ENCODE measurements at regions not wholly inside any gene's neighbourhood (a gene's known extent, or its start where the extent isn't known, plus 50 kb on each side); places are given as distances from the start of the nearest gene placed in this dataset.

GRCh38 chr4:27176881-27177280, 316.2 kb downstream of the STIM2 start:
- Mint-ChIP-seq H3K9me3 (peaks cover 0 to 3% (median 0%) of the 10 kb centered on the region in 5 donors), H3K27me3 (peaks cover 0 to 1% of the 10 kb centered on the region in 2 donors), H3K4me1 (no peaks in the 10 kb centered on the region), H3K4me3 (no peak overlapping the region), H3K36me3 (peaks cover 0 to 1% (median 0%) of the 10 kb centered on the region in 3 donors), H3K27ac (no peak overlapping the region)
- Histone ChIP-seq H3K9me3 (ENCODE audit: low read length) (no peaks in the 10 kb centered on the region), H3K4me1 (ENCODE audit: insufficient read depth, low read length) (no peaks in the 10 kb centered on the region), H3K27ac (ENCODE audit: low read depth, low read length) (no peak overlapping the region), H3K27me3 (ENCODE audit: insufficient read depth, low read length, poor library complexity, severe bottlenecking) (no peaks in the 10 kb centered on the region), H3K36me3 (ENCODE audit: insufficient read depth, low read length) (no peaks in the 10 kb centered on the region), H3K4me3 (ENCODE audit: low read length) (no peak overlapping the region)
- ChIA-PET POLR2A (no interaction called here), CTCF (no interaction called here)
- DNase-seq = no peak

- Mint-ChIP-seq H3K4me3 (no peak overlapping the region), H3K9me3 (peaks cover 0 to 3% (median 2%) of the 10 kb centered on the region in 5 donors), H3K27ac (no peak overlapping the region), H3K27me3 (peaks cover 0 to 1% of the 10 kb centered on the region in 2 donors), H3K36me3 (peaks cover 0 to 1% (median 0%) of the 10 kb centered on the region in 3 donors), H3K4me1 (no peaks in the 10 kb centered on the region)
- no peak for DNase-seq
- H3K4me3 ChIP-seq (ENCODE audit: low read length) = no peak overlapping the region
- no peaks in the 10 kb centered on the region for H3K4me1 ChIP-seq (ENCODE audit: insufficient read depth, low read length)
- CTCF ChIA-PET = no interaction called here
- H3K9me3 ChIP-seq (ENCODE audit: low read length) = no peaks in the 10 kb centered on the region
- no peak overlapping the region for H3K27ac ChIP-seq (ENCODE audit: low read depth, low read length)
- no peaks in the 10 kb centered on the region for H3K36me3 ChIP-seq (ENCODE audit: insufficient read depth, low read length)
- H3K27me3 ChIP-seq (ENCODE audit: insufficient read depth, low read length, poor library complexity, severe bottlenecking) = no peaks in the 10 kb centered on the region
- POLR2A ChIA-PET = no interaction called here
Observed at GRCh38 chr4:27178061-27178460, 317.4 kb downstream of the STIM2 start.

GRCh38 chr4:27181693-27182092, 321.1 kb downstream of the STIM2 start:
- Mint-ChIP-seq H3K9me3 (peaks cover 0 to 5% (median 0%) of the 10 kb centered on the region in 5 donors), H3K27me3 (peaks cover 0 to 1% of the 10 kb centered on the region in 2 donors), H3K4me1 (no peaks in the 10 kb centered on the region), H3K4me3 (no peak overlapping the region), H3K27ac (no peak overlapping the region), H3K36me3 (no peaks in the 10 kb centered on the region)
- Histone ChIP-seq H3K36me3 (ENCODE audit: insufficient read depth, low read length) (no peaks in the 10 kb centered on the region), H3K9me3 (ENCODE audit: low read length) (no peaks in the 10 kb centered on the region), H3K4me1 (ENCODE audit: insufficient read depth, low read length) (no peaks in the 10 kb centered on the region), H3K27ac (ENCODE audit: low read depth, low read length) (no peak overlapping the region), H3K27me3 (ENCODE audit: insufficient read depth, low read length, poor library complexity, severe bottlenecking) (no peaks in the 10 kb centered on the region), H3K4me3 (ENCODE audit: low read length) (no peak overlapping the region)
- POLR2A ChIA-PET = no interaction called here
- DNase-seq = no peak
- CTCF ChIA-PET = no interaction called here

- Histone ChIP-seq H3K4me1 (ENCODE audit: insufficient read depth, low read length) (no peaks in the 10 kb centered on the region), H3K27ac (ENCODE audit: low read depth, low read length) (no peak overlapping the region), H3K9me3 (ENCODE audit: low read length) (no peaks in the 10 kb centered on the region), H3K27me3 (ENCODE audit: insufficient read depth, low read length, poor library complexity, severe bottlenecking) (no peaks in the 10 kb centered on the region), H3K36me3 (ENCODE audit: insufficient read depth, low read length) (no peaks in the 10 kb centered on the region), H3K4me3 (ENCODE audit: low read length) (no peak overlapping the region)
- CTCF ChIA-PET = no interaction called here
- Mint-ChIP-seq H3K4me1 (no peaks in the 10 kb centered on the region), H3K36me3 (no peaks in the 10 kb centered on the region), H3K27me3 (peaks cover 0 to under 1% of the 10 kb centered on the region in 2 donors), H3K9me3 (peaks cover 0 to 5% (median 0%) of the 10 kb centered on the region in 5 donors), H3K4me3 (no peak overlapping the region), H3K27ac (no peak overlapping the region)
- no peak for DNase-seq
- POLR2A ChIA-PET = no interaction called here
Observed at GRCh38 chr4:27182211-27182610, 321.6 kb downstream of the STIM2 start.

- Histone ChIP-seq H3K9me3 (ENCODE audit: low read length) (no peaks in the 10 kb centered on the region), H3K36me3 (ENCODE audit: insufficient read depth, low read length) (no peaks in the 10 kb centered on the region), H3K4me3 (ENCODE audit: low read length) (no peak overlapping the region), H3K27me3 (ENCODE audit: insufficient read depth, low read length, poor library complexity, severe bottlenecking) (no peaks in the 10 kb centered on the region), H3K27ac (ENCODE audit: low read depth, low read length) (no peak overlapping the region), H3K4me1 (ENCODE audit: insufficient read depth, low read length) (no peaks in the 10 kb centered on the region)
- H3K27ac Mint-ChIP-seq = no peak overlapping the region
- H3K9me3 Mint-ChIP-seq = peaks cover 0 to 5% (median 0%) of the 10 kb centered on the region in 5 donors
- ChIA-PET CTCF (no interaction called here), POLR2A (no interaction called here)
- no peak for DNase-seq
- H3K4me3 Mint-ChIP-seq = no peak overlapping the region
- H3K27me3 Mint-ChIP-seq = peaks cover 0 to 5% of the 10 kb centered on the region in 2 donors
- no peaks in the 10 kb centered on the region for H3K36me3 Mint-ChIP-seq
- no peaks in the 10 kb centered on the region for H3K4me1 Mint-ChIP-seq
Observed at GRCh38 chr4:27184508-27185155, 324.0 kb downstream of the STIM2 start.

GRCh38 chr4:27186710-27187109, 326.1 kb downstream of the STIM2 start:
- Histone ChIP-seq H3K27me3 (ENCODE audit: insufficient read depth, low read length, poor library complexity, severe bottlenecking) (no peaks in the 10 kb centered on the region), H3K36me3 (ENCODE audit: insufficient read depth, low read length) (no peaks in the 10 kb centered on the region), H3K27ac (ENCODE audit: low read depth, low read length) (no peak overlapping the region), H3K4me1 (ENCODE audit: insufficient read depth, low read length) (no peaks in the 10 kb centered on the region), H3K4me3 (ENCODE audit: low read length) (no peak overlapping the region), H3K9me3 (ENCODE audit: low read length) (no peaks in the 10 kb centered on the region)
- Mint-ChIP-seq H3K4me3 (no peak overlapping the region), H3K36me3 (no peaks in the 10 kb centered on the region), H3K9me3 (peaks cover 0 to 5% (median 0%) of the 10 kb centered on the region in 5 donors), H3K27me3 (peaks cover 0 to 7% of the 10 kb centered on the region in 2 donors), H3K4me1 (no peaks in the 10 kb centered on the region), H3K27ac (no peak overlapping the region)
- DNase-seq = no peak
- CTCF ChIA-PET = no interaction called here
- POLR2A ChIA-PET = no interaction called here

- Histone ChIP-seq H3K9me3 (ENCODE audit: low read length) (no peaks in the 10 kb centered on the region), H3K27ac (ENCODE audit: low read depth, low read length) (no peak overlapping the region), H3K4me1 (ENCODE audit: insufficient read depth, low read length) (no peaks in the 10 kb centered on the region), H3K4me3 (ENCODE audit: low read length) (no peak overlapping the region), H3K36me3 (ENCODE audit: insufficient read depth, low read length) (no peaks in the 10 kb centered on the region), H3K27me3 (ENCODE audit: insufficient read depth, low read length, poor library complexity, severe bottlenecking) (no peaks in the 10 kb centered on the region)
- no peak overlapping the region for H3K4me3 Mint-ChIP-seq
- no peaks in the 10 kb centered on the region for H3K36me3 Mint-ChIP-seq
- ChIA-PET POLR2A (no interaction called here), CTCF (no interaction called here)
- no peaks in the 10 kb centered on the region for H3K4me1 Mint-ChIP-seq
- no peak for DNase-seq
- H3K27me3 Mint-ChIP-seq = peaks cover 0 to 7% of the 10 kb centered on the region in 2 donors
- H3K27ac Mint-ChIP-seq = no peak overlapping the region
- peaks cover 0 to 5% (median under 1%) of the 10 kb centered on the region in 5 donors for H3K9me3 Mint-ChIP-seq
Observed at GRCh38 chr4:27187786-27188185, 327.1 kb downstream of the STIM2 start.

GRCh38 chr4:27189683-27190082, 329.0 kb downstream of the STIM2 start:
- Histone ChIP-seq H3K27ac (ENCODE audit: low read depth, low read length) (no peak overlapping the region), H3K27me3 (ENCODE audit: insufficient read depth, low read length, poor library complexity, severe bottlenecking) (no peaks in the 10 kb centered on the region), H3K36me3 (ENCODE audit: insufficient read depth, low read length) (no peaks in the 10 kb centered on the region), H3K4me3 (ENCODE audit: low read length) (no peak overlapping the region), H3K4me1 (ENCODE audit: insufficient read depth, low read length) (no peaks in the 10 kb centered on the region), H3K9me3 (ENCODE audit: low read length) (no peaks in the 10 kb centered on the region)
- Mint-ChIP-seq H3K4me1 (no peaks in the 10 kb centered on the region), H3K36me3 (no peaks in the 10 kb centered on the region), H3K27me3 (peaks cover 0 to 7% of the 10 kb centered on the region in 2 donors), H3K27ac (no peak overlapping the region), H3K4me3 (no peak overlapping the region), H3K9me3 (peaks cover 0 to 4% (median 0%) of the 10 kb centered on the region in 5 donors)
- no peak for DNase-seq
- POLR2A ChIA-PET = no interaction called here
- CTCF ChIA-PET = no interaction called here
